Spleen (tissue), 7 donors: ENCODE measurements at regions not wholly inside any gene's neighbourhood (a gene's known extent, or its start where the extent isn't known, plus 50 kb on each side); places are given as distances from the start of the nearest gene placed in this dataset.

Source experiments
- POLR2A ChIP-seq, 3 donors: fragments of 450-650 bp; IDR thresholded peaks; one replicate each; pipeline ENCODE4 v1.5.1; 2017; ENCODE audit warnings: antibody characterized with exemption in 3 of 3, mild to moderate bottlenecking in 1 of 3
- TF ChIP-seq, protein P1 (sequence below), 11 experiments: fragments of 200-600 bp in 7 of 11; fragments of 450-650 bp in 4 of 11; sonication (generic) in 4 of 11; IDR thresholded peaks in 8 of 11; conservative IDR thresholded peaks in 3 of 11; 1 replicate in 7 of 11; 2 replicates in 4 of 11; pipeline versions ENCODE4 v1.4.0 to v1.8.0; 2016 to 2021; ENCODE audit warnings: antibody characterized with exemption in 11 of 11, inconsistent platforms in 4 of 11, mild to moderate bottlenecking in 1 of 11
- donor health status: DM: no; HTN: no; CAD: no; lungs with moderate emphysema.
- donor health status: DM: no; HTN: no; CAD: no.
- donor health status: DM: no; HTN: no; CAD: no.

DNA sequence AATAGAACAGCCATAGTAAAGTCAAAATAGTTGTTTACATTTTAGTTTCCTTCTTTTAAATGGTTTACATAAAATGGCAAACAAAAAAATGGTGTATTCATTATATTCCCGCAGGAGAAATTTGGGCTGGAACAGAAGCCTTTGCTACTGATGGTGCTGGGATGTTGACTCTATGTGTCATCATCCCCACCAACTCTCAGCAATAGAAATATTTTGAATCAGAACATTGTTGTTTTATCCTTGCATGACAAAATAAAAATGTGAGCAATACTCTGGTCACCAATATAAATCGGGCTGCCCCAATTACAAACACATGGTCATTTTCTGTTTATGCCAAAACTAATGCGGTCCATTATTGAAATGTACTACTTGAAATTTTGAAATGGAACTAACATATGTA, 1131.6 kb upstream of the PCDH7 start:
- TF ChIP-seq, protein P1, sequence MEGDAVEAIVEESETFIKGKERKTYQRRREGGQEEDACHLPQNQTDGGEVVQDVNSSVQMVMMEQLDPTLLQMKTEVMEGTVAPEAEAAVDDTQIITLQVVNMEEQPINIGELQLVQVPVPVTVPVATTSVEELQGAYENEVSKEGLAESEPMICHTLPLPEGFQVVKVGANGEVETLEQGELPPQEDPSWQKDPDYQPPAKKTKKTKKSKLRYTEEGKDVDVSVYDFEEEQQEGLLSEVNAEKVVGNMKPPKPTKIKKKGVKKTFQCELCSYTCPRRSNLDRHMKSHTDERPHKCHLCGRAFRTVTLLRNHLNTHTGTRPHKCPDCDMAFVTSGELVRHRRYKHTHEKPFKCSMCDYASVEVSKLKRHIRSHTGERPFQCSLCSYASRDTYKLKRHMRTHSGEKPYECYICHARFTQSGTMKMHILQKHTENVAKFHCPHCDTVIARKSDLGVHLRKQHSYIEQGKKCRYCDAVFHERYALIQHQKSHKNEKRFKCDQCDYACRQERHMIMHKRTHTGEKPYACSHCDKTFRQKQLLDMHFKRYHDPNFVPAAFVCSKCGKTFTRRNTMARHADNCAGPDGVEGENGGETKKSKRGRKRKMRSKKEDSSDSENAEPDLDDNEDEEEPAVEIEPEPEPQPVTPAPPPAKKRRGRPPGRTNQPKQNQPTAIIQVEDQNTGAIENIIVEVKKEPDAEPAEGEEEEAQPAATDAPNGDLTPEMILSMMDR (IDR thresholded peaks at IDR 0.05 in 8 of 11, conservative IDR thresholded peaks at IDR 0.05 in 3 of 11) = no peak
- TF ChIP-seq POLR2A (IDR thresholded peaks at IDR 0.05) = no peak
